Lower lobe of right lung (tissue), 2 donors: ENCODE measurements at regions not wholly inside any gene's neighbourhood (a gene's known extent, or its start where the extent isn't known, plus 50 kb on each side); places are given as distances from the start of the nearest gene placed in this dataset.
A peak's percentile ranks its signal among the peaks of the same experiment; 100 is the strongest.

Experiments used
- ATAC-seq, 2 donors: fragments of 200-7000 bp; cut with Tn5 transposase; one replicate each; pipeline ENCODE4 v1.9.1; 2020 to 2022; ENCODE audit warnings: mild to moderate bottlenecking in 2 of 2, moderate library complexity in 2 of 2
- DNase-seq: peaks from one replicate; pipeline ENCODE4 v3.0.0-alpha.2; 2020
- H3K27ac ChIP-seq: fragments of 200-600 bp; one replicate; pipeline ENCODE4 v1.8.0; 2022
- H3K27me3 ChIP-seq: fragments of 200-600 bp; one replicate; pipeline ENCODE4 v1.8.0; 2022; ENCODE audit warnings: low read depth
- H3K36me3 ChIP-seq: fragments of 200-600 bp; one replicate; pipeline ENCODE4 v1.8.0; 2022; ENCODE audit warnings: mild to moderate bottlenecking
- H3K4me1 ChIP-seq: fragments of 200-600 bp; one replicate; pipeline ENCODE4 v1.8.0; 2022
- H3K4me3 ChIP-seq: fragments of 200-600 bp; one replicate; pipeline ENCODE4 v1.8.0; 2022; ENCODE audit warnings: mild to moderate bottlenecking
- H3K9me3 ChIP-seq: fragments of 200-600 bp; one replicate; pipeline ENCODE4 v1.8.0; 2022
- CTCF ChIP-seq: fragments of 200-600 bp; IDR thresholded peaks from one replicate; pipeline ENCODE4 v1.8.0; 2022; ENCODE audit warnings: antibody characterized with exemption, mild to moderate bottlenecking
- intact Hi-C: fragments of 100-400 bp; cut with DNase I; formaldehyde crosslinking; loops from one replicate; pipeline ENCODE4 v1.11.0; 2022
- donor health status: DM: no; HTN: yes; CAD: no; lungs with severe emphysema.

DNA sequence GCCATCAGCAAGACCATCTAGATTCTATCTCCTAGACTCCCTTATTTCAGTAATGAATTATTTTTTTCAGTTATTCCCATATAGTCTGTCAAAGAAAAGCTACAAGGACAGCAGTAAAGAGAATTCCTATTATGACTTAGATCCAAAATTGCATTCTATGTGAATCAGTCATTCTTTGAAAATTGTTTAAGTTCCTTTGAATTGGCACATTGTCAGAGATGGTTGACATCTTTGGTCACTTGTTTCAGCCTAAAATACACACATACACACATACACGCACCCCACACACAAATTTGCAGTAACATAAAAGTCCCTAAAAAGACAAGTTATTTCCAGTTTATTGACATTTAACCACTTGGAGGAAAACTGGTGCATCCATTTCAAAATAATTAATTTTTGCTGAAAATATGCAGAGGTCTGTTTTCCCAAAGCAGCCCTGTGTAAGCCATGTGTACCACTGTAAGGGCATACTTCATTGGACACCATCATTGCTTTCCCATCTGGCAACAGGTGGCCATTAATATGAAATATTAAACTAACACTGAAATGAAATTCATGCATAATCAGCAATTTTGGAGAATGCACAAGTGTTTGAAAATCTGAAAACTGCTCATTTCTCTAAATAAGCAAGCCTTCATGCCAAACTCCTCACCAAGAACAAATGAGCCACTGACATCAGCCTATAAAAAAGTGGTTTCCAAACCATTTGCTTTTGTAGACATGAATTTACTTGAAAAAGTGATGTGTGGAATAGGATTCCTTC is 121.7 kb upstream of the COL1A2 start:
- no peaks in the 10 kb centered on the region for H3K27me3 ChIP-seq
- H3K4me1 ChIP-seq: no peaks in the 10 kb centered on the region
- intact Hi-C loops: no loop called here
- no peaks in the 10 kb centered on the region for H3K9me3 ChIP-seq
- TF ChIP-seq CTCF: no peak
- no peak for ATAC-seq
- H3K36me3 ChIP-seq: no peaks in the 10 kb centered on the region
- no peak overlapping the region for H3K4me3 ChIP-seq
- no peak for DNase-seq
- H3K27ac ChIP-seq: no peak overlapping the region

- intact Hi-C loops: no loop called here
- no peaks in the 10 kb centered on the region for H3K4me1 ChIP-seq
- H3K9me3 ChIP-seq: no peaks in the 10 kb centered on the region
- H3K27ac ChIP-seq: no peak overlapping the region
- TF ChIP-seq CTCF: no peak
- ATAC-seq (no peak), DNase-seq (no peak)
- no peak overlapping the region for H3K4me3 ChIP-seq
- no peaks in the 10 kb centered on the region for H3K27me3 ChIP-seq
- H3K36me3 ChIP-seq: no peaks in the 10 kb centered on the region
Observed at GRCh38 chr7:94274828-94275227, 119.9 kb upstream of the COL1A2 start.

DNA sequence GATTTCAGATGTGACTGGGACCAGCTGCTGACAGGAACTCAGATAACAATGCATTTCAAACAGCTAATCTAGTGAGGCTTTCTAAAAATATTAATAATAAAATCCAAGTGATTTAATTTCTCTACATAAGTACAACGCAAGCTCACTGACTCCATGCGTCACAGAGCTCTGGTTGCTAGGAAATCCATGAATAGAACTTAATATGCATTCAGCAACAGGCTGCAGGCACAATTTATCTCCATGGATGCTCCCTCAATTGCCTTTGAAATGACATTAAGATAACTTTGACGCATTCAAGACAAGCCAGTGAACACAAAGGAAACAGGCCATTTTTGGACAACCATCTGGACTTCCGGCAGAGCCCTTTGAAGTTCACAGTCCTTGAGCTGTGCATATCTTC is 118.7 kb upstream of the COL1A2 start:
- no peak for DNase-seq
- Histone ChIP-seq H3K9me3 (no peaks in the 10 kb centered on the region), H3K27ac (no peak overlapping the region), H3K4me1 (no peaks in the 10 kb centered on the region), H3K36me3 (no peaks in the 10 kb centered on the region), H3K27me3 (no peaks in the 10 kb centered on the region), H3K4me3 (no peak overlapping the region)
- TF ChIP-seq CTCF: no peak
- ATAC-seq: no peak
- intact Hi-C loops: no loop called here

DNA sequence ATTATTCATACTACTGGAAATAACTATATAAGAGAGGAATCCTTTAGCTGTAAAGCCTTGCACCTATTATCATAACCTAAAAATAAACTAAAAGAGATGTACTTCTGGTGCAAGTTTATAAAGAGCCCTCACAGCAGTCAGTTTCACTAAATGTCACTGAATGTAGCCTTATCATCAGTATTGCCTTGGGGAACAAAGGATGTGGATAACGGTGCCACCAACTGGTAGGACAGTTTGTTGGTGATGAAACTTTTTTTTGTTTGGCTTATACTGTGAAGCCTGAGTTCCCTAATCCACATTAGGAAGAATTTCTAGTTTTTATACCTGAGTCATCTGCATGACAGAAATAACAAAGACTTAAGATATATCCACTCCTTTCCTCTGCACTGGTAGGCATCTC is 117.9 kb upstream of the COL1A2 start:
- TF ChIP-seq CTCF: peak; percentile 36
- H3K27me3 ChIP-seq: no peaks in the 10 kb centered on the region
- ATAC-seq: peak; percentile 56 to 68
- no peaks in the 10 kb centered on the region for H3K4me1 ChIP-seq
- intact Hi-C loops: no loop called here
- H3K9me3 ChIP-seq: no peaks in the 10 kb centered on the region
- H3K36me3 ChIP-seq: no peaks in the 10 kb centered on the region
- H3K27ac ChIP-seq: no peak overlapping the region
- no peak overlapping the region for H3K4me3 ChIP-seq
- no peak for DNase-seq

DNA sequence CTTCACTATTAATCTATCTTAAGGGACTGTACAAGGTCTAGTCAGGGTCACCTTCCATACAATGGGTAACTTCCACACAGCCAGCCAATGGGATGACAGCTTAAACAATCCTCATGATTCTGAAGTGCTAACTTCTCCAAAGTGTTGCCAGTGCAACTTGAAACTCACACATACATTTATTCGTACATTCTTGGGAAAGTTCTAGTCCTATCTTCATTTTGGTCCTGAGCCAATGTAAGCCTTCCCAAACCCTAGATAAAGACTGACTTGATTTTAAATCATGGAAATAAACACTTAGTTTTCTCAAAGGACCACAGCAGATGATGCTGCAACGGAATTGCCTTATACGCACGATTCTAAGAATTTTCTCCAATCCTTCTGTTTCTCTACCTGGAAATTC is 117.5 kb upstream of the COL1A2 start:
- Histone ChIP-seq H3K27me3 (no peaks in the 10 kb centered on the region), H3K4me1 (peaks cover 4% of the 10 kb centered on the region), H3K4me3 (no peak overlapping the region), H3K27ac (no peak overlapping the region), H3K9me3 (no peaks in the 10 kb centered on the region), H3K36me3 (no peaks in the 10 kb centered on the region)
- TF ChIP-seq CTCF: no peak
- intact Hi-C loops: no loop called here
- DNase-seq (no peak), ATAC-seq (no peak)
